ENCODE measurements at regions not wholly inside any gene's neighbourhood (a gene's known extent, or its start where the extent isn't known, plus 50 kb on each side); places are given as distances from the start of the nearest gene placed in this dataset.

GRCh38 chr3:13200946-13201345 is 127.7 kb upstream of the IQSEC1 start:
- TF ChIP-seq CTCF (IDR thresholded peaks at IDR 0.05; ENCODE audit: insufficient read depth, low read length): no peak
- TF ChIP-seq SPI1 (IDR thresholded peaks at IDR 0.05; ENCODE audit: borderline replicate concordance, low read depth): no peak
- TF ChIP-seq GABPA (IDR thresholded peaks at IDR 0.05; ENCODE audit: low read depth): no peak
- no peak for TF ChIP-seq POLR2AphosphoS5 (IDR thresholded peaks at IDR 0.05; ENCODE audit: low read depth)
- no peak for TF ChIP-seq REST (IDR thresholded peaks at IDR 0.05; ENCODE audit: insufficient replicate concordance, low read depth)
- no peak for DNase-seq (ENCODE audit: low read depth in 1 of 2, low spot score in 1 of 2)
- no peak overlapping the region for H3K27ac ChIP-seq (replicated peaks)
- H3K4me3 ChIP-seq (replicated peaks; ENCODE audit: insufficient read depth, low read length): no peak overlapping the region
- H3K27me3 ChIP-seq (ENCODE audit: insufficient read depth, poor library complexity, severe bottlenecking): peaks cover 25% of the 10 kb centered on the region

- Histone ChIP-seq H3K27ac (replicated peaks) (no peak overlapping the region), H3K4me3 (replicated peaks; ENCODE audit: insufficient read depth, low read length) (no peak overlapping the region), H3K27me3 (ENCODE audit: insufficient read depth, poor library complexity, severe bottlenecking) (peaks cover 25% of the 10 kb centered on the region)
- TF ChIP-seq CTCF (IDR thresholded peaks at IDR 0.05; ENCODE audit: insufficient read depth, low read length) (no peak), SPI1 (IDR thresholded peaks at IDR 0.05; ENCODE audit: borderline replicate concordance, low read depth) (no peak), POLR2AphosphoS5 (IDR thresholded peaks at IDR 0.05; ENCODE audit: low read depth) (no peak), GABPA (IDR thresholded peaks at IDR 0.05; ENCODE audit: low read depth) (no peak), REST (IDR thresholded peaks at IDR 0.05; ENCODE audit: insufficient replicate concordance, low read depth) (no peak)
- DNase-seq (ENCODE audit: low read depth in 1 of 2, low spot score in 1 of 2): no peak
Measured at GRCh38 chr3:13200465-13200864, 127.2 kb upstream of the IQSEC1 start.

- H3K4me3 ChIP-seq (replicated peaks; ENCODE audit: insufficient read depth, low read length): no peak overlapping the region
- DNase-seq (ENCODE audit: low read depth in 1 of 2, low spot score in 1 of 2): no peak
- no peak for TF ChIP-seq POLR2AphosphoS5 (IDR thresholded peaks at IDR 0.05; ENCODE audit: low read depth)
- no peak for TF ChIP-seq CTCF (IDR thresholded peaks at IDR 0.05; ENCODE audit: insufficient read depth, low read length)
- TF ChIP-seq SPI1 (IDR thresholded peaks at IDR 0.05; ENCODE audit: borderline replicate concordance, low read depth): no peak
- TF ChIP-seq GABPA (IDR thresholded peaks at IDR 0.05; ENCODE audit: low read depth): no peak
- TF ChIP-seq REST (IDR thresholded peaks at IDR 0.05; ENCODE audit: insufficient replicate concordance, low read depth): no peak
- peaks cover 20% of the 10 kb centered on the region for H3K27me3 ChIP-seq (ENCODE audit: insufficient read depth, poor library complexity, severe bottlenecking)
- H3K27ac ChIP-seq (replicated peaks): no peak overlapping the region
Measured at GRCh38 chr3:13199899-13200451, 126.7 kb upstream of the IQSEC1 start.

All from HL-60 (cell line).